ENCODE measurements at regions not wholly inside any gene's neighbourhood (a gene's known extent, or its start where the extent isn't known, plus 50 kb on each side); places are given as distances from the start of the nearest gene placed in this dataset.

GRCh38 chr4:156553659-156554058 is 417.9 kb downstream of the PDGFC start:
- Mint-ChIP-seq H3K27ac (no peak overlapping the region), H3K4me1 (no peaks in the 10 kb centered on the region), H3K27me3 (ENCODE audit: insufficient read depth, low read depth, poor library complexity) (no peaks in the 10 kb centered on the region), H3K4me3 (no peak overlapping the region), H3K9me3 (no peaks in the 10 kb centered on the region), H3K36me3 (ENCODE audit: low read depth) (no peaks in the 10 kb centered on the region)
- H3F3A ChIP-seq (replicated peaks; ENCODE audit: low read depth), result no peaks in the 10 kb centered on the region
- DNase-seq (ENCODE audit: low spot score), result no peak
- H3K36me3 ChIP-seq (ENCODE audit: insufficient read depth), result no peaks in the 10 kb centered on the region
- no peak overlapping the region for H3K4me2 ChIP-seq
- no peaks in the 10 kb centered on the region for H4K20me1 ChIP-seq (replicated peaks; ENCODE audit: insufficient read depth)
- no peak overlapping the region for H3K4me3 ChIP-seq
- H3K9me2 ChIP-seq (ENCODE audit: insufficient read depth), result no peaks in the 10 kb centered on the region
- H3K27me3 ChIP-seq (ENCODE audit: insufficient read depth), result no peaks in the 10 kb centered on the region
- no peak overlapping the region for H3K27ac ChIP-seq (ENCODE audit: low read depth)
- TF ChIP-seq JUNB (IDR thresholded peaks at IDR 0.05; ENCODE audit: unreplicated experiment), result no peak
- TF ChIP-seq, protein P1, sequence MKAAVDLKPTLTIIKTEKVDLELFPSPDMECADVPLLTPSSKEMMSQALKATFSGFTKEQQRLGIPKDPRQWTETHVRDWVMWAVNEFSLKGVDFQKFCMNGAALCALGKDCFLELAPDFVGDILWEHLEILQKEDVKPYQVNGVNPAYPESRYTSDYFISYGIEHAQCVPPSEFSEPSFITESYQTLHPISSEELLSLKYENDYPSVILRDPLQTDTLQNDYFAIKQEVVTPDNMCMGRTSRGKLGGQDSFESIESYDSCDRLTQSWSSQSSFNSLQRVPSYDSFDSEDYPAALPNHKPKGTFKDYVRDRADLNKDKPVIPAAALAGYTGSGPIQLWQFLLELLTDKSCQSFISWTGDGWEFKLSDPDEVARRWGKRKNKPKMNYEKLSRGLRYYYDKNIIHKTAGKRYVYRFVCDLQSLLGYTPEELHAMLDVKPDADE (IDR thresholded peaks at IDR 0.05), result no peak
- TF ChIP-seq STAT1 (IDR thresholded peaks at IDR 0.05; ENCODE audit: unreplicated experiment), result no peak
- TF ChIP-seq EZH2 (IDR thresholded peaks at IDR 0.05; ENCODE audit: low read depth, unreplicated experiment), result no peak
- no peak for TF ChIP-seq POLR2AphosphoS5 (IDR thresholded peaks at IDR 0.05; ENCODE audit: low read depth)
- H3K4me1 ChIP-seq (ENCODE audit: insufficient read depth), result no peaks in the 10 kb centered on the region
- no peak for ATAC-seq
- no peak overlapping the region for H2AFZ ChIP-seq
- no peaks in the 10 kb centered on the region for H3K79me2 ChIP-seq (replicated peaks; ENCODE audit: insufficient read depth)

- no peaks in the 10 kb centered on the region for H3K4me1 ChIP-seq (ENCODE audit: insufficient read depth)
- no peak for ATAC-seq
- H3K27me3 Mint-ChIP-seq (ENCODE audit: insufficient read depth, low read depth, poor library complexity), result no peaks in the 10 kb centered on the region
- H3K4me1 Mint-ChIP-seq, result no peaks in the 10 kb centered on the region
- no peaks in the 10 kb centered on the region for H3K36me3 ChIP-seq (ENCODE audit: insufficient read depth)
- no peaks in the 10 kb centered on the region for H3K27me3 ChIP-seq (ENCODE audit: insufficient read depth)
- no peak for DNase-seq (ENCODE audit: low spot score)
- H4K20me1 ChIP-seq (replicated peaks; ENCODE audit: insufficient read depth), result no peaks in the 10 kb centered on the region
- H3K4me2 ChIP-seq, result no peak overlapping the region
- H3K27ac ChIP-seq (ENCODE audit: low read depth), result no peak overlapping the region
- H3K4me3 Mint-ChIP-seq, result no peak overlapping the region
- no peak overlapping the region for H2AFZ ChIP-seq
- H3K9me3 Mint-ChIP-seq, result no peaks in the 10 kb centered on the region
- H3F3A ChIP-seq (replicated peaks; ENCODE audit: low read depth), result no peaks in the 10 kb centered on the region
- H3K9me2 ChIP-seq (ENCODE audit: insufficient read depth), result no peaks in the 10 kb centered on the region
- H3K36me3 Mint-ChIP-seq (ENCODE audit: low read depth), result no peaks in the 10 kb centered on the region
- H3K79me2 ChIP-seq (replicated peaks; ENCODE audit: insufficient read depth), result no peaks in the 10 kb centered on the region
- H3K27ac Mint-ChIP-seq, result no peak overlapping the region
- H3K4me3 ChIP-seq, result no peak overlapping the region
- no peak for TF ChIP-seq ZNF114 (CRISPR knock-in tag; IDR thresholded peaks at IDR 0.05)
- TF ChIP-seq CREB1 (CRISPR knock-in tag; IDR thresholded peaks at IDR 0.05; ENCODE audit: low read depth), result no peak
- TF ChIP-seq, protein P2, sequence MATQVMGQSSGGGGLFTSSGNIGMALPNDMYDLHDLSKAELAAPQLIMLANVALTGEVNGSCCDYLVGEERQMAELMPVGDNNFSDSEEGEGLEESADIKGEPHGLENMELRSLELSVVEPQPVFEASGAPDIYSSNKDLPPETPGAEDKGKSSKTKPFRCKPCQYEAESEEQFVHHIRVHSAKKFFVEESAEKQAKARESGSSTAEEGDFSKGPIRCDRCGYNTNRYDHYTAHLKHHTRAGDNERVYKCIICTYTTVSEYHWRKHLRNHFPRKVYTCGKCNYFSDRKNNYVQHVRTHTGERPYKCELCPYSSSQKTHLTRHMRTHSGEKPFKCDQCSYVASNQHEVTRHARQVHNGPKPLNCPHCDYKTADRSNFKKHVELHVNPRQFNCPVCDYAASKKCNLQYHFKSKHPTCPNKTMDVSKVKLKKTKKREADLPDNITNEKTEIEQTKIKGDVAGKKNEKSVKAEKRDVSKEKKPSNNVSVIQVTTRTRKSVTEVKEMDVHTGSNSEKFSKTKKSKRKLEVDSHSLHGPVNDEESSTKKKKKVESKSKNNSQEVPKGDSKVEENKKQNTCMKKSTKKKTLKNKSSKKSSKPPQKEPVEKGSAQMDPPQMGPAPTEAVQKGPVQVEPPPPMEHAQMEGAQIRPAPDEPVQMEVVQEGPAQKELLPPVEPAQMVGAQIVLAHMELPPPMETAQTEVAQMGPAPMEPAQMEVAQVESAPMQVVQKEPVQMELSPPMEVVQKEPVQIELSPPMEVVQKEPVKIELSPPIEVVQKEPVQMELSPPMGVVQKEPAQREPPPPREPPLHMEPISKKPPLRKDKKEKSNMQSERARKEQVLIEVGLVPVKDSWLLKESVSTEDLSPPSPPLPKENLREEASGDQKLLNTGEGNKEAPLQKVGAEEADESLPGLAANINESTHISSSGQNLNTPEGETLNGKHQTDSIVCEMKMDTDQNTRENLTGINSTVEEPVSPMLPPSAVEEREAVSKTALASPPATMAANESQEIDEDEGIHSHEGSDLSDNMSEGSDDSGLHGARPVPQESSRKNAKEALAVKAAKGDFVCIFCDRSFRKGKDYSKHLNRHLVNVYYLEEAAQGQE (IDR thresholded peaks at IDR 0.05; ENCODE audit: unreplicated experiment), result no peak
- TF ChIP-seq NANOG (IDR thresholded peaks at IDR 0.05; ENCODE audit: borderline replicate concordance), result no peak
- no peak for TF ChIP-seq ZNF331 (CRISPR knock-in tag; IDR thresholded peaks at IDR 0.05; ENCODE audit: low read depth)
- no peak for TF ChIP-seq CTCF (conservative IDR thresholded peaks at IDR 0.05; ENCODE audit: low read depth in 2 of 2)
Measured at GRCh38 chr4:156547891-156548290, 423.7 kb downstream of the PDGFC start.

Data from GM23338 (cell line).